Smooth muscle cell (in vitro differentiated cells): ENCODE measurements at regions not wholly inside any gene's neighbourhood (a gene's known extent, or its start where the extent isn't known, plus 50 kb on each side); places are given as distances from the start of the nearest gene placed in this dataset.

Experiments
- DNase-seq: peaks from one replicate; lab custom pipeline; 2025; ENCODE audit not compliant: unreplicated experiment; lab: John Stamatoyannopoulos, UW
- H2AFZ ChIP-seq: fragments of 200-600 bp; sonication (generic); 2 replicates; pipeline ENCODE4 v1.6.0; 2016; ENCODE audit warnings: antibody characterized with exemption, low read depth, mild to moderate bottlenecking
- H3F3A ChIP-seq: fragments of 200-600 bp; sonication (generic); 2 replicates; pipeline ENCODE4 v1.6.0; 2017; ENCODE audit warnings: antibody characterized with exemption, low read depth
- H3K27ac ChIP-seq: fragments of 200-600 bp; sonication (generic); 2 replicates; pipeline ENCODE4 v1.5.1; 2016; ENCODE audit warnings: low read depth, mild to moderate bottlenecking
- H3K27me3 ChIP-seq: fragments of 200-600 bp; sonication (generic); 2 replicates; pipeline ENCODE4 v1.6.1; 2016; ENCODE audit warnings: low read depth, mild to moderate bottlenecking
- H3K36me3 ChIP-seq: fragments of 200-600 bp; sonication (generic); 2 replicates; pipeline ENCODE4 v1.5.1; 2016; ENCODE audit warnings: low read depth
- H3K4me1 ChIP-seq: fragments of 200-600 bp; sonication (generic); 2 replicates; pipeline ENCODE4 v1.5.1; 2016; ENCODE audit warnings: low read depth
- H3K4me2 ChIP-seq: fragments of 200-600 bp; sonication (generic); 2 replicates; pipeline ENCODE4 v1.6.0; 2016; ENCODE audit warnings: mild to moderate bottlenecking
- H3K4me3 ChIP-seq: fragments of 200-600 bp; sonication (generic); 2 replicates; pipeline ENCODE4 v1.5.1; 2016; ENCODE audit warnings: mild to moderate bottlenecking
- H3K79me2 ChIP-seq: fragments of 200-600 bp; sonication (generic); 2 replicates; pipeline ENCODE4 v1.6.0; 2016; ENCODE audit warnings: low read depth, mild to moderate bottlenecking
- H3K9ac ChIP-seq: fragments of 200-600 bp; sonication (generic); 2 replicates; pipeline ENCODE4 v1.6.0; 2016; ENCODE audit warnings: low read depth
- H3K9me3 ChIP-seq: fragments of 200-600 bp; sonication (generic); replicated peaks from 2 replicates; pipeline ENCODE4 v1.5.1; 2016; ENCODE audit warnings: low read depth
- H4K20me1 ChIP-seq: fragments of 200-600 bp; sonication (generic); 2 replicates; pipeline ENCODE4 v1.6.0; 2016; ENCODE audit warnings: low read depth
- CTCF ChIP-seq: fragments of 200-600 bp; sonication (generic); IDR thresholded peaks from 2 replicates; pipeline ENCODE4 v1.5.1; 2017; ENCODE audit warnings: borderline replicate concordance, mild to moderate bottlenecking, antibody characterized with exemption; ENCODE audit not compliant: insufficient read depth, poor library complexity, severe bottlenecking
- WGBS: methylation state at CpG from one replicate; pipeline ENCODE4 v1.1.7; 2016; ENCODE audit warnings: low lambda C conversion rate; 5-methylcytosine and 5-hydroxymethylcytosine counted together

GRCh38 chr9:3700772-3701171 is 175.0 kb upstream of the RFX3 start:
- Histone ChIP-seq H3K36me3 (no peaks in the 10 kb centered on the region), H3K79me2 (no peaks in the 10 kb centered on the region), H3K4me1 (no peaks in the 10 kb centered on the region), H3F3A (no peaks in the 10 kb centered on the region), H3K27ac (no peak overlapping the region), H3K9me3 (no peaks in the 10 kb centered on the region), H3K4me2 (no peak overlapping the region), H3K9ac (no peak overlapping the region), H3K27me3 (no peaks in the 10 kb centered on the region), H2AFZ (no peak overlapping the region), H4K20me1 (no peaks in the 10 kb centered on the region), H3K4me3 (no peak overlapping the region)
- DNase-seq = no peak
- no peak for TF ChIP-seq CTCF
- WGBS = 86% methylated on average over 2 of the region's 2 CpGs

- Histone ChIP-seq H3K4me2 (no peak overlapping the region), H3K79me2 (no peaks in the 10 kb centered on the region), H3K27ac (no peak overlapping the region), H3F3A (no peaks in the 10 kb centered on the region), H4K20me1 (no peaks in the 10 kb centered on the region), H3K36me3 (no peaks in the 10 kb centered on the region), H3K27me3 (no peaks in the 10 kb centered on the region), H2AFZ (no peak overlapping the region), H3K9me3 (no peaks in the 10 kb centered on the region), H3K9ac (no peak overlapping the region), H3K4me3 (no peak overlapping the region), H3K4me1 (no peaks in the 10 kb centered on the region)
- DNase-seq = no peak
- WGBS = 78% methylated on average over 3 of the region's 3 CpGs
- TF ChIP-seq CTCF = no peak
Measured at GRCh38 chr9:3699883-3700282, 174.1 kb upstream of the RFX3 start.

GRCh38 chr9:3698531-3698930 is 172.7 kb upstream of the RFX3 start:
- no peak for TF ChIP-seq CTCF
- Histone ChIP-seq H3K9ac (no peak overlapping the region), H3K9me3 (no peaks in the 10 kb centered on the region), H2AFZ (no peak overlapping the region), H3K4me1 (no peaks in the 10 kb centered on the region), H4K20me1 (no peaks in the 10 kb centered on the region), H3K27me3 (no peaks in the 10 kb centered on the region), H3K36me3 (no peaks in the 10 kb centered on the region), H3K4me2 (no peak overlapping the region), H3K27ac (no peak overlapping the region), H3K79me2 (no peaks in the 10 kb centered on the region), H3F3A (no peaks in the 10 kb centered on the region), H3K4me3 (no peak overlapping the region)
- DNase-seq = no peak
- 85% methylated on average over 3 of the region's 3 CpGs for WGBS

DNA sequence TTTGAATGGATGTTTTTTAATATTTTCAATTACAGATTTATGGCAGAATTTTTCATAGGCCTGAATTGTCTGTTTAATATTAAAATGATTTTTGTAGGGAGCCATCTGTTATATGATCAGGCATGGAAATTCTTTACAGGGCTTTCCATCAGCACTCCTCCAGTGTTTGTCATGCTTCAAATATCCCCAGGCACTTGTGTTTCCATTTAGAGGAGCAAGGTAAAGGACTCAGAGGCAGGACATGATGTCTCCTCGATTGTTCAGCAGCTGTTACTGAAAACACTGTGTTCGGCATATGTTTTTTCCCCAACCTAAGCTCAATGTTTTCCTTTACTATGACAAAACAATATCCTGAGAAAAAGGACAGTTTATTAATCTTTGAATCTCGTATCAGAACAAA is 172.3 kb upstream of the RFX3 start:
- Histone ChIP-seq H2AFZ (no peak overlapping the region), H3F3A (no peaks in the 10 kb centered on the region), H3K27me3 (no peaks in the 10 kb centered on the region), H3K4me1 (no peaks in the 10 kb centered on the region), H3K27ac (no peak overlapping the region), H3K4me3 (no peak overlapping the region), H3K4me2 (no peak overlapping the region), H3K79me2 (no peaks in the 10 kb centered on the region), H4K20me1 (no peaks in the 10 kb centered on the region), H3K9ac (no peak overlapping the region), H3K36me3 (no peaks in the 10 kb centered on the region), H3K9me3 (no peaks in the 10 kb centered on the region)
- no peak for TF ChIP-seq CTCF
- no peak for DNase-seq
- WGBS = 81% methylated on average over 3 of the region's 3 CpGs
